ENCODE measurements at regions not wholly inside any gene's neighbourhood (a gene's known extent, or its start where the extent isn't known, plus 50 kb on each side); places are given as distances from the start of the nearest gene placed in this dataset.
"Not testable (repeated sequence)": the region's sequence is repeated elsewhere in the genome, so short reads cannot be mapped to it uniquely, and the experiment has no call there.

DNA sequence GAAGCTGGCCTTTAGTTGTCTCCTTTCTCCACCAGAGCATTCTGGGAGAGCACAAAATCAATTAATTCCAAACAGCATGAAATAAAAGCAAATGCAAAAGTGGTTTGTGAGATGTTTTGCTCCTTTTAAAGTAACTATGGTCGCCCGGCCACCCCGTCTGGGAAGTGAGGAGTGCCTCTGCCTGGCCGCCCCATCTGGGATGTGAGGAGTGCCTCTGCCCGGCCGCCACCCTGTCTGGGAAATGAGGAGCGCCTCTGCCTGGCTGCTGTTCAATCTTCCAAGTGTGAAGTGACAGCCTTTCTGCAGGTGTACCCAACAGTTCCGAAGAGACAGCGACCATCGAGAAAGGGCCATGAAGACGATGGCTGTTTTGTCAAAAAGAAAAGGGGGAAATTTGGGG, 381.3 kb upstream of the FGF16 start:
- TF ChIP-seq CTCF (IDR thresholded peaks at IDR 0.05; ENCODE audit: unreplicated experiment): no peak
- H3K4me3 Mint-ChIP-seq (ENCODE audit: low read depth): no peak overlapping the region
- no peak overlapping the region for H3K27ac Mint-ChIP-seq
- no peaks in the 10 kb centered on the region for H3K4me1 Mint-ChIP-seq (ENCODE audit: low read depth)
- no peaks in the 10 kb centered on the region for H3K36me3 Mint-ChIP-seq (ENCODE audit: insufficient read depth)
- H3K27me3 Mint-ChIP-seq: no peaks in the 10 kb centered on the region
- H3K9me3 Mint-ChIP-seq (ENCODE audit: low read depth): peaks cover 17% of the 10 kb centered on the region
- DNase-seq (ENCODE audit: low spot score, unreplicated experiment): no peak

DNA sequence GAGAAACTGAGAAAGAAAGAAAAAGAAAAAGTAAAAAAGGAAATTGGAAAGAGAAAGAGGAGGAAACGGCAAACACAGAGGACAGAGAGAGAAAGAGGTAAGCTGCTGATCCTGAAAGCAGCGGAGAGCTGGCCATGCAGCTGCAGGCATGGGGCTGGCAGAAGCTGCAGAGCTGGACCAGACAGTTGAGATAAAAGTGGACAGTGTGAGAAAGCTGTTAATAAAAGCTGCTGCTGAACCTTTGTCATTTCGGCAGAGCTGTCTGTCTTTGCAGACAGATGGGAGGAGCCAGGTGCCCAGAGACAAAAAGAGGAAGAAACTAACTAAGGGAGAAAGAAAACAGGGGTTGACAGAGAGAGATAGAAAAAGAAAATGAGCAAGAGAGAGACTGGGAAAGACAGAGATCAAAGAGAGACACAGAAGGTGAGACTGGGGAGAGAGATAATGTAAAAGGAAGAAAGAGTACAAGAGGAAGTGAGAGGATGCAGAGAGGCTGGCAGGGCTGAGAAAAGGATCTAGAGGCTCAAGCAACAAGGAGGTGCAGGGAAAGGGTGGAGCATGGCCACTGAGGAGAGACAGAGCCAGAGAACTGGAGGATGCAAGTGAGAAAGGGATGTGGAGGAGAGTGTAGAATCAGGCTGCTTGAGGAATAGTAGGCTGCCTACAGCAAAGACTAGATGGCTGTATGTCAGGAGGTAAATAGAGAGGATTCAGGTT, 376.8 kb upstream of the FGF16 start:
- H3K4me1 Mint-ChIP-seq (ENCODE audit: low read depth): no peaks in the 10 kb centered on the region
- DNase-seq (ENCODE audit: low spot score, unreplicated experiment): no peak
- H3K27me3 Mint-ChIP-seq: no peaks in the 10 kb centered on the region
- no peaks in the 10 kb centered on the region for H3K36me3 Mint-ChIP-seq (ENCODE audit: insufficient read depth)
- no peak overlapping the region for H3K27ac Mint-ChIP-seq
- H3K9me3 Mint-ChIP-seq (ENCODE audit: low read depth): peaks cover 28% of the 10 kb centered on the region
- H3K4me3 Mint-ChIP-seq (ENCODE audit: low read depth): no peak overlapping the region
- no peak for TF ChIP-seq CTCF (IDR thresholded peaks at IDR 0.05; ENCODE audit: unreplicated experiment)

DNA sequence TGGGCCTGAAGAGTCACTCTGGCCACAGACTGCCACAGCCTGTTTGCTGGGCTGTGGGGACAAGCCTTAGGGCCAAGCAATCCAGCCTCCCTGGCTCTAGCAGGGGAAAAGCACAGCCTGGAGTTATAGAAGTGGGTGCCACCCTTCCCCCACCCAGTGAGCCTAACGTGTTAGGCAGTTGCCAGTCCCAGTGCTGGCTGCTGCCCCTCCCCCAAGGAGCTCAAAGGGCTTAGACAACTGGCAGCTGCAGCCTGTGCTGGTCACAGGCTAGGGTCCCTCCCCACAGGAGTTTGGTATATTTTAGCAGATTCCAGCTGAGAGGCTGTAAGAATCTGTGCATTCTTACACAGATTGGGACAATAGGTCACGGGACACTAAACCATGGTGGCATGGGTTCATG, 370.3 kb upstream of the FGF16 start:
- Mint-ChIP-seq H3K4me1 (ENCODE audit: low read depth) (no peaks in the 10 kb centered on the region), H3K4me3 (ENCODE audit: low read depth) (no peak overlapping the region), H3K27me3 (no peaks in the 10 kb centered on the region), H3K9me3 (ENCODE audit: low read depth) (peaks cover 52% of the 10 kb centered on the region), H3K36me3 (ENCODE audit: insufficient read depth) (no peaks in the 10 kb centered on the region), H3K27ac (no peak overlapping the region)
- DNase-seq (ENCODE audit: low spot score, unreplicated experiment): no peak
- no peak for TF ChIP-seq CTCF (IDR thresholded peaks at IDR 0.05; ENCODE audit: unreplicated experiment)

GRCh38 chrX:77081237-77081636, 366.0 kb upstream of the FGF16 start:
- not testable (repeated sequence) for H3K4me1 Mint-ChIP-seq (ENCODE audit: low read depth); H3K27me3 Mint-ChIP-seq; H3K4me3 Mint-ChIP-seq (ENCODE audit: low read depth); DNase-seq (ENCODE audit: low spot score, unreplicated experiment); H3K36me3 Mint-ChIP-seq (ENCODE audit: insufficient read depth); H3K27ac Mint-ChIP-seq
- H3K9me3 Mint-ChIP-seq (ENCODE audit: low read depth): peaks cover 38% of the 10 kb centered on the region

GRCh38 chrX:77085372-77085771, 361.8 kb upstream of the FGF16 start:
- DNase-seq (ENCODE audit: low spot score, unreplicated experiment): no peak
- H3K9me3 Mint-ChIP-seq (ENCODE audit: low read depth): peaks cover 43% of the 10 kb centered on the region
- no peaks in the 10 kb centered on the region for H3K36me3 Mint-ChIP-seq (ENCODE audit: insufficient read depth)
- no peak overlapping the region for H3K27ac Mint-ChIP-seq
- no peak overlapping the region for H3K4me3 Mint-ChIP-seq (ENCODE audit: low read depth)
- no peak for TF ChIP-seq CTCF (IDR thresholded peaks at IDR 0.05; ENCODE audit: unreplicated experiment)
- no peaks in the 10 kb centered on the region for H3K4me1 Mint-ChIP-seq (ENCODE audit: low read depth)
- no peaks in the 10 kb centered on the region for H3K27me3 Mint-ChIP-seq

GRCh38 chrX:77087529-77088169, 359.5 kb upstream of the FGF16 start:
- Mint-ChIP-seq H3K4me3 (ENCODE audit: low read depth) (no peak overlapping the region), H3K27me3 (no peaks in the 10 kb centered on the region), H3K4me1 (ENCODE audit: low read depth) (no peaks in the 10 kb centered on the region), H3K27ac (no peak overlapping the region), H3K36me3 (ENCODE audit: insufficient read depth) (no peaks in the 10 kb centered on the region), H3K9me3 (ENCODE audit: low read depth) (peaks cover 44% of the 10 kb centered on the region)
- no peak for TF ChIP-seq CTCF (IDR thresholded peaks at IDR 0.05; ENCODE audit: unreplicated experiment)
- no peak for DNase-seq (ENCODE audit: low spot score, unreplicated experiment)
